ENCODE measurements at regions not wholly inside any gene's neighbourhood (a gene's known extent, or its start where the extent isn't known, plus 50 kb on each side); places are given as distances from the start of the nearest gene placed in this dataset.

DNA sequence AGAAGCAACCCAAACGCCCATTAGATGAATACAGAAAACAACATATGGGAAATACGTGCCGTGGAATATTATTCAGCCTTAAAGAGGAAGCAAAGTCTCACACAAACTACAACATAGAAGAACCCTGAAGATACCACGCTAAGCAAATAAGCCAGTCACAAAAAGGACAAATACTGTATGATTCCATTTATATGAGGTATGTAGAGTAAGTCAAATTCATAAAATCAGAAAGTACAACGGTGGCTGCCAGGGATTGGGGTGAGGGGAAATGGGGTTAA lies 54.2 kb downstream of the SIPA1L2 start:
- TF ChIP-seq CTCF (IDR thresholded peaks at IDR 0.05) (no peak), POLR2A (IDR thresholded peaks at IDR 0.05) (no peak), POLR2AphosphoS5 (IDR thresholded peaks at IDR 0.05) (no peak)
